NCI-H1092 (cell line): ENCODE measurements at regions not wholly inside any gene's neighbourhood (a gene's known extent, or its start where the extent isn't known, plus 50 kb on each side); places are given as distances from the start of the nearest gene placed in this dataset.

Source experiments
- DNase-seq: peaks from one replicate; lab custom pipeline; 2025; lab: John Stamatoyannopoulos, UW

GRCh38 chr5:118687661-118688621 is 300.4 kb downstream of the DTWD2 start:
- DNase-seq = no peak

GRCh38 chr5:118687100-118687499 is 301.2 kb downstream of the DTWD2 start:
- DNase-seq = no peak

- no peak for DNase-seq
Observed at GRCh38 chr5:118681655-118682054, 306.7 kb downstream of the DTWD2 start.

- DNase-seq = no peak
Observed at GRCh38 chr5:118679264-118679940, 308.9 kb downstream of the DTWD2 start.

- no peak for DNase-seq
Observed at GRCh38 chr5:118678746-118679145, 309.6 kb downstream of the DTWD2 start.

GRCh38 chr5:118675247-118675646 is 313.1 kb downstream of the DTWD2 start:
- DNase-seq = no peak

GRCh38 chr5:118657576-118657975 is 330.8 kb downstream of the DTWD2 start:
- no peak for DNase-seq

GRCh38 chr5:118653872-118654271 is 334.5 kb downstream of the DTWD2 start:
- no peak for DNase-seq

GRCh38 chr5:118653183-118653582 is 335.2 kb downstream of the DTWD2 start:
- no peak for DNase-seq

GRCh38 chr5:118651002-118651401 is 337.3 kb downstream of the DTWD2 start:
- no peak for DNase-seq

- no peak for DNase-seq
Observed at GRCh38 chr5:118647587-118647986, 340.8 kb downstream of the DTWD2 start.

- DNase-seq = no peak
Observed at GRCh38 chr5:118646917-118647316, 341.4 kb downstream of the DTWD2 start.

- DNase-seq = no peak
Observed at GRCh38 chr5:118637947-118638670, 350.2 kb downstream of the DTWD2 start.

- no peak for DNase-seq
Observed at GRCh38 chr5:118628660-118629354, 359.5 kb downstream of the DTWD2 start.

- no peak for DNase-seq
Observed at GRCh38 chr5:118620233-118620632, 368.1 kb downstream of the DTWD2 start.

GRCh38 chr5:118619823-118620222 is 368.5 kb downstream of the DTWD2 start:
- DNase-seq = no peak

GRCh38 chr5:118616281-118616680 is 372.1 kb downstream of the DTWD2 start:
- no peak for DNase-seq

GRCh38 chr5:118614731-118615456 is 373.5 kb downstream of the DTWD2 start:
- no peak for DNase-seq

GRCh38 chr5:118611332-118611945 is 376.9 kb downstream of the DTWD2 start:
- no peak for DNase-seq

- DNase-seq = no peak
Observed at GRCh38 chr5:118606940-118607339, 381.4 kb downstream of the DTWD2 start.

GRCh38 chr5:118605761-118606160 is 382.6 kb downstream of the DTWD2 start:
- no peak for DNase-seq
